ENCODE measurements at regions not wholly inside any gene's neighbourhood (a gene's known extent, or its start where the extent isn't known, plus 50 kb on each side); places are given as distances from the start of the nearest gene placed in this dataset.
"Not testable (repeated sequence)": the region's sequence is repeated elsewhere in the genome, so short reads cannot be mapped to it uniquely, and the experiment has no call there.

DNA sequence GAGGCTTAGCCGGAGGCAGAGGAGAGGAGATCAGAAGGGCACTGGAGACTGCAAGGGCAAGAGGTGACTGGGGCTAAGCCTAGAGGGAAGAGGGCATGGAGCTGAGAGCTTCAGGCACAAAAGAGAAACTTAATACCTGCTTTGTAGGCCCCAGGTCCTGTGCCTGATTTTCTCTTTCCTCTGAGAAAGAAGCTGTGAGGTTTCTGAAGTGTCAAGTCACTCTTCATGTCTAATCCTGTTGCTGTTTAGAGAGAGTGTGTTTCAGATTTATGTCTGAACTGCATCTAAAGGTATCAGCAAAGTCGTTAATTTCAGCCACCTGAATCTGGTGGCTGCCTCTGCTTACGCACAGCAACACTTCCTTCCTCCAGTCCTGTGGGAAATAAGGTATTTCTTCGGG lies 106.9 kb upstream of the RNU6-1 start:
- TF ChIP-seq, protein P1, sequence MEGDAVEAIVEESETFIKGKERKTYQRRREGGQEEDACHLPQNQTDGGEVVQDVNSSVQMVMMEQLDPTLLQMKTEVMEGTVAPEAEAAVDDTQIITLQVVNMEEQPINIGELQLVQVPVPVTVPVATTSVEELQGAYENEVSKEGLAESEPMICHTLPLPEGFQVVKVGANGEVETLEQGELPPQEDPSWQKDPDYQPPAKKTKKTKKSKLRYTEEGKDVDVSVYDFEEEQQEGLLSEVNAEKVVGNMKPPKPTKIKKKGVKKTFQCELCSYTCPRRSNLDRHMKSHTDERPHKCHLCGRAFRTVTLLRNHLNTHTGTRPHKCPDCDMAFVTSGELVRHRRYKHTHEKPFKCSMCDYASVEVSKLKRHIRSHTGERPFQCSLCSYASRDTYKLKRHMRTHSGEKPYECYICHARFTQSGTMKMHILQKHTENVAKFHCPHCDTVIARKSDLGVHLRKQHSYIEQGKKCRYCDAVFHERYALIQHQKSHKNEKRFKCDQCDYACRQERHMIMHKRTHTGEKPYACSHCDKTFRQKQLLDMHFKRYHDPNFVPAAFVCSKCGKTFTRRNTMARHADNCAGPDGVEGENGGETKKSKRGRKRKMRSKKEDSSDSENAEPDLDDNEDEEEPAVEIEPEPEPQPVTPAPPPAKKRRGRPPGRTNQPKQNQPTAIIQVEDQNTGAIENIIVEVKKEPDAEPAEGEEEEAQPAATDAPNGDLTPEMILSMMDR (IDR thresholded peaks at IDR 0.05): no peak
- Mint-ChIP-seq H3K4me3 (no peak overlapping the region), H3K9me3 (no peaks in the 10 kb centered on the region), H3K36me3 (no peaks in the 10 kb centered on the region), H3K4me1 (peaks cover 0 to 5% of the 10 kb centered on the region in 2 donors), H3K27me3 (ENCODE audit: low read depth in 2 of 2) (peaks cover 4 to 5% of the 10 kb centered on the region in 2 donors), H3K27ac (no peak overlapping the region)
- H3K27ac ChIP-seq (ENCODE audit: low read length): no peak overlapping the region
- peak in 1 of 2 donors; percentile 4 for DNase-seq
- H3K27me3 ChIP-seq (ENCODE audit: control insufficient read depth, insufficient read depth, low read length): no peaks in the 10 kb centered on the region
- no peaks in the 10 kb centered on the region for H3K9me3 ChIP-seq (ENCODE audit: control insufficient read depth, insufficient read depth, low read length)
- 88% methylated on average over 1 of the region's 4 CpGs for WGBS (ENCODE audit: insufficient coverage)
- no peaks in the 10 kb centered on the region for H3K4me1 ChIP-seq (ENCODE audit: control insufficient read depth, insufficient read depth, low read length)
- no peak for ATAC-seq
- H3K4me3 ChIP-seq (ENCODE audit: low read length): no peak overlapping the region
- intact Hi-C loops (cut with micrococcal nuclease): no loop called here
- no peaks in the 10 kb centered on the region for H3K36me3 ChIP-seq (ENCODE audit: control insufficient read depth, insufficient read depth, low read length)

DNA sequence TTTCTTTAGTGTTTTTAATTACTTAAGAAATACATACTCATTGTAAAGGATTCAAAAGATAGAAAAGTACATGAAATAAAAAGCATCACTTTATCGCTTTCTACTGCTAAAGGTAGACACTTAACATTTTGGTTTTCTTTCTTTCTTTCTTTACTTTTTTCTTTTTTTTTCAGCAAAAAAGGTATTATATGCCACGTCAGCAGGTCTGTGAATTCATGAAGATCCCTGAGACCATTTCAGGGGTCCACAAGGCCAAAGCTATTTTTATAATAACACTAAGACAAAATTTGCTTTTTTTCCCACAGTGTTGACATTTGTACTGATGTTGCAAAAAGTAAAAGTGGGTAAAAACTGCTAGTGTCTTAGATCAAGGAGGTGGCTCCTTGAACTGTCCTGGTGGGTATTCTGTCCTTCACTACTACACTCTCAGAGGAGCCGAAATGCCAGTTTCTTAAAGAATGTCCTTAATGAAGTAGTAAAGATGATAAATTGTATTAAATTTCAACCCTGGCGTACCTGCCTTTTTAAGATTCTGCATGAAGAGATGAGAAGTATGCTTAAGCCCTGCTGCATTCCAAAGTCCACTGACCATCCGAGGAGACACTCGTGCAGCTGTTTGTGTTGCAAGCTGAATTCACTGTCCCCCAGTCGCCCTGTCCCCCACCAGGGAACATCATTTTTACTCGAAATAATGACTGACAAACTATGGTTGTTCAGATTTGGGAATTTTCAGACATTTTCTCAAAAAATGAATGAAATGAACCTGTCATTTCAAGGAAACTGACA lies 106.7 kb upstream of the PIAS1 start:
- H3K36me3 ChIP-seq (ENCODE audit: control insufficient read depth, insufficient read depth, low read length): no peaks in the 10 kb centered on the region
- Mint-ChIP-seq H3K4me3 (no peak overlapping the region), H3K27me3 (ENCODE audit: low read depth in 2 of 2) (peaks cover 8 to 11% of the 10 kb centered on the region in 2 donors), H3K27ac (no peak overlapping the region), H3K36me3 (no peaks in the 10 kb centered on the region), H3K9me3 (no peaks in the 10 kb centered on the region), H3K4me1 (peaks cover 0 to 5% of the 10 kb centered on the region in 2 donors)
- no peaks in the 10 kb centered on the region for H3K27me3 ChIP-seq (ENCODE audit: control insufficient read depth, insufficient read depth, low read length)
- DNase-seq (no peak), ATAC-seq (no peak)
- H3K4me1 ChIP-seq (ENCODE audit: control insufficient read depth, insufficient read depth, low read length): no peaks in the 10 kb centered on the region
- H3K4me3 ChIP-seq (ENCODE audit: low read length): no peak overlapping the region
- H3K9me3 ChIP-seq (ENCODE audit: control insufficient read depth, insufficient read depth, low read length): no peaks in the 10 kb centered on the region
- intact Hi-C loops (cut with micrococcal nuclease): no loop called here
- no peak overlapping the region for H3K27ac ChIP-seq (ENCODE audit: low read length)
- TF ChIP-seq, protein P1 (IDR thresholded peaks at IDR 0.05): no peak
- 94% methylated on average over 8 of the region's 8 CpGs for WGBS (ENCODE audit: insufficient coverage)

DNA sequence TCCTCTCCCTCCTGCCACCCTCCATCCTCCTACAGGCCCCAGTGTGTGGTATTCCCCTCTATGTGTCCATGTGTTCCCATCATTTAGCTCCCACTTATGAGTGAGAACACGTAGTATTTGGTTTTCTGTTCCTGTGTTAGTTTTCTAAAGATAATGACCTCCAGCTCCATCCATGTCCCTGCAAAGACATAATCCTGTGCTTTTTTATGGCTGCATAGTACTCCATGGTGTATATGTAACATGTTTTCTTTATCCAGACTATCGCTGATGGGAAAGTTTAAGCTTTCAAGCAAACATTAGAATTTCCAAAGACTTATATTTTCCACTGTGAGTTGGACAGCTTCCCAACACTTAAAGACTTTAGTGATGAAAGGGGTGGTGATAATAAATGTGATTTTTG lies 105.9 kb upstream of the PIAS1 start:
- no peak overlapping the region for H3K4me3 Mint-ChIP-seq
- no peak overlapping the region for H3K27ac Mint-ChIP-seq
- H3K27me3 Mint-ChIP-seq (ENCODE audit: low read depth in 2 of 2): peaks cover 12 to 15% of the 10 kb centered on the region in 2 donors
- Histone ChIP-seq H3K9me3 (ENCODE audit: control insufficient read depth, insufficient read depth, low read length) (no peaks in the 10 kb centered on the region), H3K27me3 (ENCODE audit: control insufficient read depth, insufficient read depth, low read length) (no peaks in the 10 kb centered on the region), H3K4me3 (ENCODE audit: low read length) (no peak overlapping the region), H3K36me3 (ENCODE audit: control insufficient read depth, insufficient read depth, low read length) (no peaks in the 10 kb centered on the region), H3K27ac (ENCODE audit: low read length) (no peak overlapping the region), H3K4me1 (ENCODE audit: control insufficient read depth, insufficient read depth, low read length) (no peaks in the 10 kb centered on the region)
- H3K9me3 Mint-ChIP-seq: no peaks in the 10 kb centered on the region
- TF ChIP-seq, protein P1 (IDR thresholded peaks at IDR 0.05): no peak
- no CpG with 5 or more reads among the region's 2 CpGs for WGBS (ENCODE audit: insufficient coverage)
- intact Hi-C loops (cut with micrococcal nuclease): no loop called here
- ATAC-seq (no peak), DNase-seq (no peak)
- peaks cover 0 to 5% of the 10 kb centered on the region in 2 donors for H3K4me1 Mint-ChIP-seq
- H3K36me3 Mint-ChIP-seq: no peaks in the 10 kb centered on the region

DNA sequence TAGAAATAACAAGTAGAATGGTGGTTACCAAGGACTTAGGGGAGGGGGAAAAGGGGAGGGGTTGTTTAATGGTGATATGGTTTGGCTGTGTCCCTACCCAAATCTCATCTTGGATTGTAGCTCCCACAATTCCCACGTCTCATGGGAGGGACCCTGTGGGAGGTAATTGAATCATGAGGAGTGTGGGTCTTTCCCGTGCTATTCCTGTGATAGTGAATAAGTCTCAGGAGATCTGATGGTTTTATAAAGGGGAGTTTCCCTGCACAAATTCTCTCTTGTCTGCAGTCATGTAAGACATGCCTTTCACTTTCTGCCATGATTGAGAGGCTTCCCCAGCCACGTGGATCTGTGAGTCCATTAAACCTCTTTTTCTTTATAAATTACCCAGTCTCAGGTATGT lies 102.9 kb upstream of the PIAS1 start:
- DNase-seq; H3K4me3 Mint-ChIP-seq; ATAC-seq; H3K4me1 ChIP-seq (ENCODE audit: control insufficient read depth, insufficient read depth, low read length); H3K4me1 Mint-ChIP-seq; H3K36me3 Mint-ChIP-seq; H3K9me3 ChIP-seq (ENCODE audit: control insufficient read depth, insufficient read depth, low read length); H3K9me3 Mint-ChIP-seq; H3K27ac ChIP-seq (ENCODE audit: low read length); intact Hi-C loops (cut with micrococcal nuclease); H3K36me3 ChIP-seq (ENCODE audit: control insufficient read depth, insufficient read depth, low read length); H3K4me3 ChIP-seq (ENCODE audit: low read length); H3K27me3 ChIP-seq (ENCODE audit: control insufficient read depth, insufficient read depth, low read length); H3K27ac Mint-ChIP-seq: not testable (repeated sequence)
- 80% methylated on average over 3 of the region's 3 CpGs for WGBS (ENCODE audit: insufficient coverage)
- peaks cover 14 to 15% of the 10 kb centered on the region in 2 donors for H3K27me3 Mint-ChIP-seq (ENCODE audit: low read depth in 2 of 2)
